GM23338 (cell line): ENCODE measurements at regions not wholly inside any gene's neighbourhood (a gene's known extent, or its start where the extent isn't known, plus 50 kb on each side); places are given as distances from the start of the nearest gene placed in this dataset.

Source experiments
- ATAC-seq: fragments of 200-7000 bp; cut with Tn5 transposase; 3 replicates; pipeline ENCODE4 v1.9.1; 2020
- DNase-seq: peaks from one replicate; pipeline ENCODE4 v3.0.0-alpha.2; 2015; ENCODE audit warnings: low spot score
- H2AFZ ChIP-seq: fragments of 200-600 bp; sonication (generic); 2 replicates; pipeline ENCODE4 v1.8.0; 2016; ENCODE audit warnings: antibody characterized with exemption, mild to moderate bottlenecking, moderate library complexity
- H3F3A ChIP-seq: fragments of 200-600 bp; sonication (generic); replicated peaks from 2 replicates; pipeline ENCODE4 v1.8.0; 2017; ENCODE audit warnings: antibody characterized with exemption, mixed run types, low read depth
- H3K27ac ChIP-seq: fragments of 200-600 bp; sonication (generic); 2 replicates; pipeline ENCODE4 v1.6.1; 2016; ENCODE audit warnings: low read depth
- H3K27me3 ChIP-seq: fragments of 200-600 bp; sonication (generic); 2 replicates; pipeline ENCODE4 v1.8.0; 2016; ENCODE audit warnings: mild to moderate bottlenecking, mixed run types, moderate library complexity; ENCODE audit not compliant: insufficient read depth
- H3K36me3 ChIP-seq: fragments of 200-600 bp; sonication (generic); 2 replicates; pipeline ENCODE4 v1.8.0; 2016; ENCODE audit warnings: mild to moderate bottlenecking; ENCODE audit not compliant: insufficient read depth
- H3K4me1 ChIP-seq: fragments of 200-600 bp; sonication (generic); 2 replicates; pipeline ENCODE4 v1.8.0; 2016; ENCODE audit warnings: mild to moderate bottlenecking, moderate library complexity; ENCODE audit not compliant: insufficient read depth
- H3K4me2 ChIP-seq: fragments of 200-600 bp; sonication (generic); 2 replicates; pipeline ENCODE4 v1.7.1; 2017; ENCODE audit warnings: mixed run types
- H3K4me3 ChIP-seq: fragments of 200-600 bp; sonication (generic); 2 replicates; pipeline ENCODE4 v1.6.1; 2016; ENCODE audit warnings: mixed run types
- H3K79me2 ChIP-seq: fragments of 200-600 bp; sonication (generic); replicated peaks from 2 replicates; pipeline ENCODE4 v1.8.0; 2017; ENCODE audit warnings: mild to moderate bottlenecking; ENCODE audit not compliant: insufficient read depth
- H3K9me2 ChIP-seq: fragments of 200-600 bp; sonication (generic); 2 replicates; pipeline ENCODE4 v1.8.0; 2017; ENCODE audit not compliant: insufficient read depth
- H4K20me1 ChIP-seq: fragments of 200-600 bp; sonication (generic); replicated peaks from 2 replicates; pipeline ENCODE4 v1.8.0; 2017; ENCODE audit warnings: mild to moderate bottlenecking; ENCODE audit not compliant: insufficient read depth
- H3K27ac Mint-ChIP-seq: 2 replicates; pipeline ENCODE4 v1.8.0; 2020; ENCODE audit warnings: inconsistent platforms, mild to moderate bottlenecking, moderate library complexity, mixed read lengths
- H3K27me3 Mint-ChIP-seq: 3 replicates; pipeline ENCODE4 v1.8.0; 2022; ENCODE audit warnings: low read depth, mild to moderate bottlenecking, moderate library complexity, mixed read lengths, inconsistent platforms; ENCODE audit not compliant: insufficient read depth, poor library complexity
- H3K36me3 Mint-ChIP-seq: 3 replicates; pipeline ENCODE4 v1.8.0; 2021; ENCODE audit warnings: low read depth, mild to moderate bottlenecking, inconsistent platforms, moderate library complexity, mixed read lengths
- H3K4me1 Mint-ChIP-seq: 3 replicates; pipeline ENCODE4 v1.8.0; 2020; ENCODE audit warnings: mild to moderate bottlenecking, inconsistent platforms, mixed read lengths
- H3K4me3 Mint-ChIP-seq: 3 replicates; pipeline ENCODE4 v1.8.0; 2021; ENCODE audit warnings: moderate library complexity, mild to moderate bottlenecking, inconsistent platforms, mixed read lengths
- H3K9me3 Mint-ChIP-seq: 3 replicates; pipeline ENCODE4 v1.8.0; 2020; ENCODE audit warnings: moderate library complexity, mild to moderate bottlenecking, inconsistent platforms, mixed read lengths
- CREB1 ChIP-seq: fragments of 250-450 bp; sonication (Bioruptor Pico); IDR thresholded peaks from 2 replicates; pipeline ENCODE4 v1.5.0; 2020; ENCODE audit warnings: low read depth, mild to moderate bottlenecking, moderate library complexity
- EZH2phosphoT487 ChIP-seq: fragments of 200-600 bp; sonication (generic); IDR thresholded peaks from one replicate; pipeline ENCODE4 v1.8.1; 2018; ENCODE audit warnings: antibody characterized with exemption; ENCODE audit not compliant: unreplicated experiment
- STAT1 ChIP-seq: IDR thresholded peaks from one replicate; pipeline ENCODE4 v1.6.1; 2016; ENCODE audit warnings: antibody characterized with exemption; ENCODE audit not compliant: unreplicated experiment
- ZNF114 ChIP-seq: fragments of 250-450 bp; sonication (Bioruptor Pico); IDR thresholded peaks from 2 replicates; pipeline ENCODE4 v1.5.0; 2020; ENCODE audit warnings: mild to moderate bottlenecking, moderate library complexity
- ZNF331 ChIP-seq: fragments of 250-450 bp; sonication (Bioruptor Pico); IDR thresholded peaks from 2 replicates; pipeline ENCODE4 v1.5.0; 2020; ENCODE audit warnings: low read depth, mild to moderate bottlenecking, moderate library complexity
- TF ChIP-seq, protein P1 (sequence below): fragments of 250-450 bp; sonication (Bioruptor Pico); IDR thresholded peaks from 2 replicates; pipeline ENCODE4 v1.5.0; 2020; ENCODE audit warnings: mild to moderate bottlenecking, moderate library complexity
- TF ChIP-seq, protein P2 (sequence below): IDR thresholded peaks from one replicate; pipeline ENCODE4 v1.6.1; 2018; ENCODE audit warnings: antibody characterized with exemption; ENCODE audit not compliant: unreplicated experiment

DNA sequence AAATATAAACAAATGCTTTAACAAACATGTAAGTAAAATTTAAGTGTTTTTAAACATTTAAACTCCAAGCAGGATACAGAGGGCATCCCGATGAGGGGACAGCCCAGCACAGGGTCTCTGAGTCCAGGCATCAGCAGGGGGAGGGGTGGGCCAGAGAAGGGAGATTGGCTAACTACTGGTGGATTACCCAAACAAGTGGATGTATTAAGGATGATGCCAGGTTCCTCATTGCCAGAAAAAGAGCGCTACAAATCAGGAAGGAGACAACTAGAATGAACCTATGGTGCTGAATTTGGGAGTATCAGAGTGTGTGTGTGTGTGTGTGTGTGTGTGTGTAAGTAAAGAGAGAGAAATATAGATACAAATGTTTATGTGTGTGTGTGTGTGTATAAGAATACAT is 162.0 kb upstream of the RMP24 start (continued):
- TF ChIP-seq, protein P1, sequence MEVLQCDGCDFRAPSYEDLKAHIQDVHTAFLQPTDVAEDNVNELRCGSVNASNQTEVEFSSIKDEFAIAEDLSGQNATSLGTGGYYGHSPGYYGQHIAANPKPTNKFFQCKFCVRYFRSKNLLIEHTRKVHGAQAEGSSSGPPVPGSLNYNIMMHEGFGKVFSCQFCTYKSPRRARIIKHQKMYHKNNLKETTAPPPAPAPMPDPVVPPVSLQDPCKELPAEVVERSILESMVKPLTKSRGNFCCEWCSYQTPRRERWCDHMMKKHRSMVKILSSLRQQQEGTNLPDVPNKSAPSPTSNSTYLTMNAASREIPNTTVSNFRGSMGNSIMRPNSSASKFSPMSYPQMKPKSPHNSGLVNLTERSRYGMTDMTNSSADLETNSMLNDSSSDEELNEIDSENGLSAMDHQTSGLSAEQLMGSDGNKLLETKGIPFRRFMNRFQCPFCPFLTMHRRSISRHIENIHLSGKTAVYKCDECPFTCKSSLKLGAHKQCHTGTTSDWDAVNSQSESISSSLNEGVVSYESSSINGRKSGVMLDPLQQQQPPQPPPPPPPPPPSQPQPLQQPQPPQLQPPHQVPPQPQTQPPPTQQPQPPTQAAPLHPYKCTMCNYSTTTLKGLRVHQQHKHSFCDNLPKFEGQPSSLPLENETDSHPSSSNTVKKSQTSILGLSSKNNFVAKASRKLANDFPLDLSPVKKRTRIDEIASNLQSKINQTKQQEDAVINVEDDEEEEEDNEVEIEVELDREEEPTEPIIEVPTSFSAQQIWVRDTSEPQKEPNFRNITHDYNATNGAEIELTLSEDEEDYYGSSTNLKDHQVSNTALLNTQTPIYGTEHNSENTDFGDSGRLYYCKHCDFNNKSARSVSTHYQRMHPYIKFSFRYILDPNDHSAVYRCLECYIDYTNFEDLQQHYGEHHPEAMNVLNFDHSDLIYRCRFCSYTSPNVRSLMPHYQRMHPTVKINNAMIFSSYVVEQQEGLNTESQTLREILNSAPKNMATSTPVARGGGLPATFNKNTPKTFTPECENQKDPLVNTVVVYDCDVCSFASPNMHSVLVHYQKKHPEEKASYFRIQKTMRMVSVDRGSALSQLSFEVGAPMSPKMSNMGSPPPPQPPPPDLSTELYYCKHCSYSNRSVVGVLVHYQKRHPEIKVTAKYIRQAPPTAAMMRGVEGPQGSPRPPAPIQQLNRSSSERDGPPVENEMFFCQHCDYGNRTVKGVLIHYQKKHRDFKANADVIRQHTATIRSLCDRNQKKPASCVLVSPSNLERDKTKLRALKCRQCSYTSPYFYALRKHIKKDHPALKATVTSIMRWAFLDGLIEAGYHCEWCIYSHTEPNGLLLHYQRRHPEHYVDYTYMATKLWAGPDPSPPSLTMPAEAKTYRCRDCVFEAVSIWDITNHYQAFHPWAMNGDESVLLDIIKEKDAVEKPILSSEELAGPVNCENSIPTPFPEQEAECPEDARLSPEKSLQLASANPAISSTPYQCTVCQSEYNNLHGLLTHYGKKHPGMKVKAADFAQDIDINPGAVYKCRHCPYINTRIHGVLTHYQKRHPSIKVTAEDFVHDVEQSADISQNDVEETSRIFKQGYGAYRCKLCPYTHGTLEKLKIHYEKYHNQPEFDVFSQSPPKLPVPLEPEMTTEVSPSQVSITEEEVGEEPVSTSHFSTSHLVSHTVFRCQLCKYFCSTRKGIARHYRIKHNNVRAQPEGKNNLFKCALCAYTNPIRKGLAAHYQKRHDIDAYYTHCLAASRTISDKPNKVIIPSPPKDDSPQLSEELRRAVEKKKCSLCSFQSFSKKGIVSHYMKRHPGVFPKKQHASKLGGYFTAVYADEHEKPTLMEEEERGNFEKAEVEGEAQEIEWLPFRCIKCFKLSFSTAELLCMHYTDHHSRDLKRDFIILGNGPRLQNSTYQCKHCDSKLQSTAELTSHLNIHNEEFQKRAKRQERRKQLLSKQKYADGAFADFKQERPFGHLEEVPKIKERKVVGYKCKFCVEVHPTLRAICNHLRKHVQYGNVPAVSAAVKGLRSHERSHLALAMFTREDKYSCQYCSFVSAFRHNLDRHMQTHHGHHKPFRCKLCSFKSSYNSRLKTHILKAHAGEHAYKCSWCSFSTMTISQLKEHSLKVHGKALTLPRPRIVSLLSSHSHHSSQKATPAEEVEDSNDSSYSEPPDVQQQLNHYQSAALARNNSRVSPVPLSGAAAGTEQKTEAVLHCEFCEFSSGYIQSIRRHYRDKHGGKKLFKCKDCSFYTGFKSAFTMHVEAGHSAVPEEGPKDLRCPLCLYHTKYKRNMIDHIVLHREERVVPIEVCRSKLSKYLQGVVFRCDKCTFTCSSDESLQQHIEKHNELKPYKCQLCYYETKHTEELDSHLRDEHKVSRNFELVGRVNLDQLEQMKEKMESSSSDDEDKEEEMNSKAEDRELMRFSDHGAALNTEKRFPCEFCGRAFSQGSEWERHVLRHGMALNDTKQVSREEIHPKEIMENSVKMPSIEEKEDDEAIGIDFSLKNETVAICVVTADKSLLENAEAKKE (CRISPR knock-in tag), result no peak
- TF ChIP-seq, protein P2, sequence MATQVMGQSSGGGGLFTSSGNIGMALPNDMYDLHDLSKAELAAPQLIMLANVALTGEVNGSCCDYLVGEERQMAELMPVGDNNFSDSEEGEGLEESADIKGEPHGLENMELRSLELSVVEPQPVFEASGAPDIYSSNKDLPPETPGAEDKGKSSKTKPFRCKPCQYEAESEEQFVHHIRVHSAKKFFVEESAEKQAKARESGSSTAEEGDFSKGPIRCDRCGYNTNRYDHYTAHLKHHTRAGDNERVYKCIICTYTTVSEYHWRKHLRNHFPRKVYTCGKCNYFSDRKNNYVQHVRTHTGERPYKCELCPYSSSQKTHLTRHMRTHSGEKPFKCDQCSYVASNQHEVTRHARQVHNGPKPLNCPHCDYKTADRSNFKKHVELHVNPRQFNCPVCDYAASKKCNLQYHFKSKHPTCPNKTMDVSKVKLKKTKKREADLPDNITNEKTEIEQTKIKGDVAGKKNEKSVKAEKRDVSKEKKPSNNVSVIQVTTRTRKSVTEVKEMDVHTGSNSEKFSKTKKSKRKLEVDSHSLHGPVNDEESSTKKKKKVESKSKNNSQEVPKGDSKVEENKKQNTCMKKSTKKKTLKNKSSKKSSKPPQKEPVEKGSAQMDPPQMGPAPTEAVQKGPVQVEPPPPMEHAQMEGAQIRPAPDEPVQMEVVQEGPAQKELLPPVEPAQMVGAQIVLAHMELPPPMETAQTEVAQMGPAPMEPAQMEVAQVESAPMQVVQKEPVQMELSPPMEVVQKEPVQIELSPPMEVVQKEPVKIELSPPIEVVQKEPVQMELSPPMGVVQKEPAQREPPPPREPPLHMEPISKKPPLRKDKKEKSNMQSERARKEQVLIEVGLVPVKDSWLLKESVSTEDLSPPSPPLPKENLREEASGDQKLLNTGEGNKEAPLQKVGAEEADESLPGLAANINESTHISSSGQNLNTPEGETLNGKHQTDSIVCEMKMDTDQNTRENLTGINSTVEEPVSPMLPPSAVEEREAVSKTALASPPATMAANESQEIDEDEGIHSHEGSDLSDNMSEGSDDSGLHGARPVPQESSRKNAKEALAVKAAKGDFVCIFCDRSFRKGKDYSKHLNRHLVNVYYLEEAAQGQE, result no peak
- no peak for TF ChIP-seq EZH2phosphoT487

DNA sequence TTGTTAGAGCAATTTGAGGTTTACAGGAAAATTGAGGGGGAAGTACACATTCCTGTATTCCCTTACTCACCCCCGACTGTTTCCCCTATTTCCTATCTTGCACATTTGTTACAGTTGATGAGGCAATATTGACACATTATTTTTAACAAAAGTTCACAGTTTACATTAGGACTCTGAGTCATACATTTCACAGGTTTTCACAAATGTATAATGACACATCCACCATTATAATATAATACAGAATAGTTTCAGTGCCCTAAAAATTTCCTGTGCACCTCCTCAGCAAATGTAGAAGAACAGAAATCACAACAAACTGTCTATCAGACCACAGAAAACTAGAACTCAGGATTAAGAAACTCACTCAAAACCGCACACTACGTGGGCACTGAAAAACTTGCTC is 160.6 kb upstream of the RMP24 start:
- Histone ChIP-seq H3K27ac (no peak overlapping the region), H3K4me1 (peaks cover 4% of the 10 kb centered on the region; the same call in 1 of the 2 replicates), H2AFZ (no peak overlapping the region), H3K27me3 (no peaks in the 10 kb centered on the region), H3K9me2 (0 out of 2 replicates have a peak, but pooled peaks cover 6% of the 10 kb centered on the region), H3K36me3 (no peaks in the 10 kb centered on the region; the same call in 1 of the 2 replicates), H3K4me3 (no peak overlapping the region), H3F3A (no peaks in the 10 kb centered on the region), H3K79me2 (no peaks in the 10 kb centered on the region), H3K4me2 (no peak overlapping the region), H4K20me1 (no peaks in the 10 kb centered on the region)
- H3K27me3 Mint-ChIP-seq, result no peaks in the 10 kb centered on the region
- H3K4me3 Mint-ChIP-seq, result no peak overlapping the region
- peaks cover 5% of the 10 kb centered on the region; the same call in 1 of the 3 replicates for H3K4me1 Mint-ChIP-seq
- no peak overlapping the region for H3K27ac Mint-ChIP-seq
- ATAC-seq (no peak), DNase-seq (no peak)
- H3K36me3 Mint-ChIP-seq, result peaks cover 4% of the 10 kb centered on the region
- peaks cover 13% of the 10 kb centered on the region; the same call in 2 of the 3 replicates for H3K9me3 Mint-ChIP-seq
- no peak for TF ChIP-seq ZNF331
- no peak for TF ChIP-seq ZNF114 (CRISPR knock-in tag)
- TF ChIP-seq STAT1, result no peak
- TF ChIP-seq CREB1 (CRISPR knock-in tag), result no peak
